GM12875 (cell line): ENCODE measurements at regions not wholly inside any gene's neighbourhood (a gene's known extent, or its start where the extent isn't known, plus 50 kb on each side); places are given as distances from the start of the nearest gene placed in this dataset.

Source experiments
- H3K4me3 ChIP-seq: one replicate; pipeline ENCODE4 v1.5.1; 2011; ENCODE audit warnings: low read depth, low read length, control low read depth
- CTCF ChIP-seq: IDR thresholded peaks from 2 replicates; pipeline ENCODE4 v1.5.1; 2011; ENCODE audit warnings: low read depth, mild to moderate bottlenecking, control low read depth, inconsistent platforms, low read length, moderate library complexity, borderline replicate concordance; ENCODE audit not compliant: insufficient read depth

DNA sequence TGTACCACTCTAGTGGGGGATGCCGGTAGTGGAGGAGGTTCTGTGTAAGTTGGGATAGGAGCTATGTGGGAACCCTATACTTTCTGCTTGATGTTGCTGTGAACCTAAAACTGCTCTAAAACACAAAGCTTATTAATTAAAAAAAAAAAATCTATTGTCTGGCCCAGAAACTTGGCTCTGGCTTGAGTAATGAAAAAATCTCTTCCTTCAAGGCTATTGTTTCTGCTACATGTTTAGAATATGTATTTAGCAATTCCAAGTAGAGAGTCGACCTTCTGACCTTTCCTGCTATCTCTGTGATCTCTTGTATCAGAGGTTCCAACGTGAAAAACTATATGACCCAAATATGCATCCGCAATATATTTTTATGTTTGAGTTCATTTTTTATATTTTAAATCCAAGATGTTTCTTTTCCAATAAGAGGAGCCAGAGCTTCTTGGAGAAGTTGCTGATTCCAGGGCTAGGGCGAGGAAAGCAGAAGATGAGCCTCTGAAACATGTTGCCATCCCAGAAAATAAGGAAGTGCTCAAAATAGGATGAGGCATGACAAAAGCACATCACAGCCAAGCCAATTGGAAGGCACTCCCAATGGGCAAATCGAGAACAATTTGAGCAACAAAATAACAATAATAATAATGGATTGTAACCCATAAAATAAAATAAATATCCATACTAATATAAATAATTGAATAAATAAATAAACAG, 184.6 kb upstream of the TMEM260 start:
- no peak for TF ChIP-seq CTCF
- no peak overlapping the region for H3K4me3 ChIP-seq

DNA sequence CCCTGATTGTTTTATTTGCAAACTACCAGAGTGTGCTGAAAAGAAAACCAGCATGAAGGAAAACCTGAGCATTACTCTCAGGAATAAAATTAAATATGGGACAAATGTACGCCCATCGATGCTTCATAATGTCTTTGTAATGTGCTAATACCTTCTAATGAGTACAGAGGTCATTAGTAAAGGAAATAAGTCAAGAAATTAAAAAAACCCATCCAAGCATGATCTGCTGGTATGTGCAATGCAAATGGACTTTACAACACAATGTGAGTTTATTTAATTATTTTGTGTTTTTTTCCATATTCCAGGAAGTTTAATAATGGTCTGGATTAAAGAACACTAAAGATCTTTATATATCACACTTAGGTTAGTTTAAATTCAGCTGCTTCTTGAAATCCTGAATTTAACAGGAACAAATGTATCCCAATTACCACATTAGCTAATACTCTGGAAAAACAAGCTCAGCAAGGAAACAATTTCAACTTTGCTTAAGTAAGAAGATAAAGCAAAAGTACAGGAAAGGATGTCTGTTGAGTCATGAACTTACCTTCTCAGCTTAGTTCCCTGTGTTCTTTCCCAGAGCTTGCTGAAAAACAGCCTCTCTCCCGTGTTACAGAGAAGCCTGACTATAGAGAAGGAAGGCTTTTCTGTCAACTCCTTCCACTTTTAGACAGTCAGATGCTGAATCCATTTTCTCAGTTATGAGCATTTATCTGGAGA, 179.3 kb upstream of the TMEM260 start:
- TF ChIP-seq CTCF: no peak
- H3K4me3 ChIP-seq: no peak overlapping the region

- no peak for TF ChIP-seq CTCF
- no peak overlapping the region for H3K4me3 ChIP-seq
Observed at GRCh38 chr14:56412468-56413434, 166.8 kb upstream of the TMEM260 start.

- H3K4me3 ChIP-seq: no peak overlapping the region
- no peak for TF ChIP-seq CTCF
Observed at GRCh38 chr14:56413721-56414120, 165.9 kb upstream of the TMEM260 start.

- no peak overlapping the region for H3K4me3 ChIP-seq
- no peak for TF ChIP-seq CTCF
Observed at GRCh38 chr14:56414236-56414635, 165.4 kb upstream of the TMEM260 start.

GRCh38 chr14:56416213-56416612, 163.4 kb upstream of the TMEM260 start:
- TF ChIP-seq CTCF: no peak
- H3K4me3 ChIP-seq: no peak overlapping the region
